GM19397 (cell line): ENCODE measurements at regions not wholly inside any gene's neighbourhood (a gene's known extent, or its start where the extent isn't known, plus 50 kb on each side); places are given as distances from the start of the nearest gene placed in this dataset.

Experiments
- ATAC-seq: cut with Tn5 transposase; IDR thresholded peaks from one replicate; pipeline ENCODE4 v1.9.1; 2021; ENCODE audit warnings: mild to moderate bottlenecking, moderate library complexity; ENCODE audit not compliant: unreplicated experiment

DNA sequence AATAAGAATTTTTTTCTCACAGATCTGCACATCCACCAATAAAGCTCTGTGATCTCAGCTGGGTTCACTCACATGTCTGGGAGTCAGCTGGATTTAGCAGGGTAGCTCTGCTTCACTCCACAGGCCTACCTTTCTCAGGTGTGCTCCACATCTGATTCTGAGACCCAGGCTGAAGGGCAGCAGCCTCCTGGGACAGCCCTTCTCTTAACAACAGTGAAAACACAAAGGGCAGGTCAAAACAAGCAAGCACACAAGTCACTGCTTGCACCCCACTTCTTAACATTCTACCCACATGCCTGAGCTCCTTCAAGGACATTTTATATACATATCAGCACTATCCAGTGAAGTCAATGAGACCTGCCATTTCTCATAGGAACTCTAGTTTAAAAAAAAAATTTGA, 96.0 kb upstream of the MAP3K4 start:
- ATAC-seq = no peak

DNA sequence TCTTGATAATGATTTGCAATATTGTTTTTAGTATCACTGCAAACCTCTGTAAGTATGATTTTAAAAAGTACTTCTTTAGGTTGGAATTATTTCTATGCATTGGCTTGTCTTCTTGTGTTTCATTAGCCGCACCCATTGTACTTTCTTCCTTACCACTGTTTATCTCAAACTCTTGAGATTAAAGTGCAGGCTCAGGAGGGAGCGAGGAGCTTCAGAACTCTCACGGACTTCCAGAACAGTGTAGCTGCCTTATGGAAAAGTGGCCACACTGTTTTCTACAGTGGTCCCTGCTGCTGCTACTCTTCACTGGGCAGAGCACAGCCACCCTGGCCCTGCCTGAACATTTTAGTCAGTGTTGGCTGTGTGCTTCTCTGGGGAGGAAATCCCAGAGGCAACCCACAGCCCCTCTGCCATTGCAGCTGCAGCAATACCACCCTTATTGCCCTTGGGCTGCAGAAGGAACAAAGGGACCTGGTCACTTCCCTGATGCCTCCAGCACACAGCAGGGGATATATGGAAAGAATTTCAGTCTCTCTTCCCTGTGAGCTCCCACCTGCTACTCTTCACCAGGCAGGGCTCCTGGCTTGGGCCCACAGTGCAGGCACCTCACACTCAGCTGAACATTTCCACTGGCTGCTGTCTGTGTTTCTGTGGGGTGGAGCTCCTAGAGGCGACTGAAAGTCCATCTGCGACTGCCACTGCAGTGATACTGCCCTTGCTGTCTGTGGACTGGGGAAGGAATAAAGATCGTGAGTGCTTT, 91.7 kb upstream of the MAP3K4 start:
- ATAC-seq = no peak

DNA sequence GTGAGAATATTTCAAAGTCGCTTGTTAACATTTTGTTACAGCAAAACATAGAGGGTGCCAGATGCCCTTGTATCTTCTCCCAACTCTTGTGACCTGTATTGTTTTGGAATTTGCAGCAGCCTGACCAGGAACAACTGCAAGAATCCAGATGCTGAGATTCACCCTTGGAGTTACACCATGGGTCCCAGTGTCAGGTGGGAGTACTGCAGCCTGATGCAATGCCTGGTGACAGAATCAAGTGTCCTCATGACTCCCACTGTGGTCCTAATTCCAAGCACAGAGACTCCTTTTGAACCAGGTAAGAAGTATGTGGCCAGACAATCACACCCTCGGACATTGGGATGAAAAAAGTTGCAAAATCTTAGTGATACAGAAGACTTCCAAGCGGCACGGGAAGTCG, 79.6 kb upstream of the MAP3K4 start:
- no peak for ATAC-seq

DNA sequence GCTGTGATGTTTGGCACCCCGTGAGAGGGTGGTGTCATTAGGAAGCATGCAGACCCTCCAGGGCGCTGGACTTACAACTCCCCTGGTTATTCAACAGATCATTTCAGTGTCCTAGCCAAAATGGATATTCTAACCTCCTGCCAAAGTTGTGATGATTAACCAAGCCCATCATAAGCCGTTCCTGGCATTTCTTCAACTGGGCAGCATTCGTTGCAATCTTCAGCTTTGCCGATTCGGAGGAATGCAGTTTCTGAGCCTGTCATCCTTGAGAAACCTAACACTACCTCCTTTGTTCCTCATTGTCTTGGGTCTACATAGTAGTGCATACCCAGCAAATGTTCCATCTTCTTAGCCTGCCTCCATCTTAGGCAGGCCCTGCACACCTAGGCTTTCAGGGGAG, 79.2 kb upstream of the MAP3K4 start:
- ATAC-seq = no peak

DNA sequence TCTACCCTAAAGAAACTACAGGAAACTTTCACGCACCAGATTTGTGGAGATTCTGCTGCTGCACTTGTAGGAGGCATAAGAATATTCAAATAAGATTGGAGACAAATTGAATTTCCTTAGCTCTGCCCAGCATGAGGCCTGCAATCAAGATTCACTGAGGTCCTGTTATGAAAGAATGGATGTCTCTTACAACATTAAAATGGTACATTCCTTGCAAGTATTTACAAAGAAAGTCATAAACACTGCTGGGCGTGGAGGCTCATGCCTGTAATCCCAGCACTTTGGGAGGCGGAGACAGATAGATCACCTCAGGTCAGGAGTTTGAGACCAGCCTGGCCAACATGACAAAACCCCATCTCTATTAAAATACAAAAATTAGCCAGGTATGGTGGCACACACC, 74.0 kb upstream of the MAP3K4 start:
- ATAC-seq = no peak

DNA sequence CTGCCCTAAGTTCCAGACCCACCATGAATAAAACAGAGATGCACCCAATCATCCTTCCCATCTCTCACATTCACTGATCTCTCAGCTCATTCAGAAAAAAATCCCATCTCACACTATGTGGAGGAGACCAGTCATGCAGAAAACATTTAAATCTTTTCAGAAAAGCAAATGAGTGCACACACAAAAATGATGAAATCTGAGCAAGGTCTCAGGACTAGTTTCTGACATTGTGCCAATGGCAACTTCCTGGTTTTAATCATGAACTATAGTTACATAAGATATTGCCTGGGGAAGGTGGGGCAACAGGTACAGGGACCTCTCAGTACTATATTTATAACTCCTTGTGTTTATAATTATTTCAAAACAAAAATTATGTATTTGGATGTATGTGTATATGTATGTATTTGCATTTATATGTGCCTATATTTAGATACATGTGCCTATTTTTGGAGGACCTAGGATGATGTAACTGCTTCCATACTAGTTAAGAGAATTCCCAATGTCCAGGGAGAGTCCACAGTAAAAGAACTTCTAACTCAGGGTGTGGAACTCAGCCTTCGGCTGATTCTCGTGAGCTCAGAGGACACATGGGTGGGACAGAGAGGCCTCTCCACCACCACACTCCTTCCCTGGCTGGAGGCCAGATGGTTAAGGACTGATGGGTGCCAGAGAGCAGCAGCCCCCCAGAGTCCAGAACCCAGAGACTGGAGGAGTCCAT, 71.7 kb upstream of the MAP3K4 start:
- no peak for ATAC-seq

DNA sequence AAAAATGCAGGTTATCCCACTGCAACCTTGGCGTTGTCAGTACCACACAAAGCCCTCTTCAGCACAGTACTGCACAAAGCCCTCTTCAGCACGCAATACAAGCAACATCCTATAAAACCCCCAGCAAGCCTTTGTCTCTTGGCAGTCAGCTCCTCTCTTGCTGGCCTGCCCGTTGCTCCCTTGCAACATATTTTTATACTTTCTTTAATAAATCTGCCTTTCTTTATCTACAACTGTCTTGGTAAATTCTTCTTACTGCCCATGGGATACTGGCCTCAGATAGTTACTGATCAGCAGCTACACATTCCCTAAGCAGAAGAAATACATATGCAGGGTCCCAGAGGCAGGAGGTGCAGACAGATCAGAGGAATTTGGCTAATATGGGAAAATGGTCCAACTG, 70.5 kb upstream of the MAP3K4 start:
- ATAC-seq = no peak

DNA sequence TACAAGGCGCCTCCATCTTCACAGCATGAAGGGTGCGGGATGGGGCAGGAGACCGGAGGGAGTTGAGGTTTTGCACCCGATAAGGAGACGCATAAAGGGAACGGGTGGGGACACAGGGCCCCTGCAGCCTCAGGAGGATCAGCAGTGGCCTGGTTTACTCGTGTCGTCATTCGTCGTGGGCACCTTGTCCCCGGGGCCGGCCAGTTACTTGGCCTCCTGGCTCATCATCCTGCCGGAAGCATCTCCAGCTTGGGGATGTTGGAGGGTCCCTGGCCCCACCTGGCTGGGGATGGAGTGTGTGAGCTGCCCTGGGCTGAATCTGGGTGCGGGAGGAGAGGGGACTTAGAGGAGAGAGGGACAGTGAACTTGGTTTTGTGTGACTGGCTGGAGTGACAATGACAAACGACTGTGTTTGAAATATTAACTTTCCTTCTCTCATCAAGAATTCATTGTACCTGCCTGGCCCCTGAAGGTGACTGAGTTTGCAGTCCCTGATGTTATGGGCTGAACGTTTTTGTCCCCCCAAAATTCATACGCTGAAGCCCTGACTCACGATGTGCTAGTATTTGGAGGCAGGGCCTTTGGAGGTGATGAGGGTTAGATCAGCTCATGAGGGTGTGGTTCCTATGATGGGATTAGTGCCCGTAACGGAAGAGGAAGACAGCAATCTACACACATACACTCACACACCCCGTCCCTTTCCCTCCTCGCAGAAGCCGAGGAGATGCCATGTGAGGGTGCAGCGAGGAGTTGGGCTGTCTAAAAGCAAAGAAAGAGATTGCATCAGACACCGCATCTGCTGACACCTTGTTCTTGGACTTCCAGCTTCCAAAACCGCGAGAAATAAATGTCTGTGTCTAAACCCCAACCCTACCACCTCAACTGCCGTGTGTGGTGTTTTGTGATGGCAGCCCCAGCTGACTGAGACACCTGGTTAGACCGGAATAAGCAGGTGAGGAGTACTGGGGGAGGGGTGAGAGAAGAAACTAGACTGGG, 65.0 kb upstream of the MAP3K4 start:
- ATAC-seq = no peak

DNA sequence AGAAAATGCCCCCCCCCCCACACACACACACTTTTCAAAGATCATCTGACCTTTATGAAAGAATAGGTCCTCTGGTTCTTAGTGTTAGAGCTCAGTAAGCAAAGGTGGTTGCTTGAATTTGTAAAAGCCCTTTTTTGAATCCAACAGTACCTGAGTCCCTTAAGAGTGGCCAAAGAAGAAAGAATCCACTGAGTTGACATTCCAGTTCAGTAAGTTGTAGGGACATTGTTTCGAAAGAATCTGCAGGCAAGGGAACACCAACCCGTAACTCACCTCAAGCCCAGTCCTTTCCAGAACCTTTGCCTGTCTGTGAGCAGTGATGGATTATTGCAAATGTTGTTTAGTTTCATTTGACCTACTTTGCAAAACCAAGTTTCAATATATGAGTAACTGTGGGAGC, 64.2 kb upstream of the MAP3K4 start:
- ATAC-seq = no peak

DNA sequence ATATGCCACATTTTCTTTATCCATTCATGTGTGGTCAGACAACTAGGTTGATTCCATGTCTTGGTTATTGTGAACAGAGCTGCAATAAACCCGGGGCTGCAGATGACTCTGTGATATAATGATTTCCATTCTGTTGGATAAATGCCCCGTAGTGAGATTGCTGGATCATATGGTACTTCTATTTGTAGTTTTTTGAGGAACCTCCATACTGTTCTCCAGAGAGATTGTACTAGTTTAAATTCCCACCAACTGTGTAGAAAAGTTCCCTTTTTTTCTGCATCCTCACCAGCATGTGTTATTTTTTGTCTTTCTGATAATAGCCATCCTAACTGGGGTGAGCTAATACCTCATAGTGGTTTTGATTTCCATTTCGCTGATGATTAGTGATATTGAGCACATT, 62.2 kb upstream of the MAP3K4 start:
- ATAC-seq = no peak

DNA sequence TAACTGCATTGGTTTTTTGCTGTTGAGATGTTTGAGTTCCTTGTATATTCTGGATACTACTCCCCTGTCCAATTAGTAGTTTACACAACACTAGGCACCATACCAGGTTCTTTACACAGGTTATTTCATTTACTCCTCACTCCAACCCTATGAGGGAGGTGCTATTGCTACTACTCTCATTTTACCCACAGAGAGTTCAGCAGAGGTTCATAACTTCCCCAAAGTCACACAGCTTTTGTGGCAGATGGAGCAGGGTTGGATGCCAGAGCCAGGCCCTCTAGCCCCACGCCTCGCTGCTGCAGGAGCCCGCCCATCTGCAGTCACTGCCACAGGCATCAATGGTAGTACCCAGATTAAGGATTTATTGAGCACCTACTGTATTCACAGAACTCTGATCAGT, 61.7 kb upstream of the MAP3K4 start:
- no peak for ATAC-seq

DNA sequence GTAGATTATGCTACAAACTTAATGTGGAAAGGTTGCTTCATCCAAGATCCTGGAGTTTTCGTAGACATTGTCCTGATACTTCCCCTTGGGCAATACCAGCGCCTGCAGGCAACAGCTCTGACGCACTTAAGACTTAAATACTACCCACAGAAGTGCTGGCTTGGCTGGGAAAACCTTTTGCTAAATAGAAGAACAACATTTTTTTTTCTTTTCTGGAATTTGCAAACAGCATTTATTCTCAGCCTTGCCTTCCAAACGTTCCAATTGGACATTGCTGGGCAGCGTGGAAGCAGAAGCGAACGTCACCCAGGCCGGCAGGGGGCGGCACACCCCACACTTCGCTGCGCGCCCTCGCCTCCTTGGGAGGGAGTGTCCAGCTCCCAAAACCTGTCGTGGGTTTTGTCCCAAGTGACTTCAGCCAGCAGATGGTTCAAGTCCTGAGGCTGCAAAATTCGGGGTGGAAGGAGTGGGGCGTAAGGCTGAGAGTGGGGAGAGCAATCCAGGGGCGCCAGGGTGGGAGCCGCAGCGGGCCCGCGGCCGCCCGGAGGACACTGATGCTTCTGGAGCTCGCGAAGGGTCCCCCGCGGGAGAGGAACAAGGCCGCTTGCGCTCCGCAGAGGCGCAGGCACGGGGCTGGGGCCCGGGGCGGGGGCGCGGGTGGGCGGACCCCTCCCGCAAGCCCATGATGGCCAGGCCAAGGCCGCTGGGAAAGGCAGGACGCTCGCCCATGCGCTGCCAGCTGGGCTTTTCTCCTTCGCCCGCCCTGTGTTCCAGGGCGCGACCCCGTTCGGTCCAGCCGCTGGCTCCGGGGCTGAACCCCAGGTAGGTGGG, 60.8 kb upstream of the MAP3K4 start:
- ATAC-seq = peak; percentile 64

DNA sequence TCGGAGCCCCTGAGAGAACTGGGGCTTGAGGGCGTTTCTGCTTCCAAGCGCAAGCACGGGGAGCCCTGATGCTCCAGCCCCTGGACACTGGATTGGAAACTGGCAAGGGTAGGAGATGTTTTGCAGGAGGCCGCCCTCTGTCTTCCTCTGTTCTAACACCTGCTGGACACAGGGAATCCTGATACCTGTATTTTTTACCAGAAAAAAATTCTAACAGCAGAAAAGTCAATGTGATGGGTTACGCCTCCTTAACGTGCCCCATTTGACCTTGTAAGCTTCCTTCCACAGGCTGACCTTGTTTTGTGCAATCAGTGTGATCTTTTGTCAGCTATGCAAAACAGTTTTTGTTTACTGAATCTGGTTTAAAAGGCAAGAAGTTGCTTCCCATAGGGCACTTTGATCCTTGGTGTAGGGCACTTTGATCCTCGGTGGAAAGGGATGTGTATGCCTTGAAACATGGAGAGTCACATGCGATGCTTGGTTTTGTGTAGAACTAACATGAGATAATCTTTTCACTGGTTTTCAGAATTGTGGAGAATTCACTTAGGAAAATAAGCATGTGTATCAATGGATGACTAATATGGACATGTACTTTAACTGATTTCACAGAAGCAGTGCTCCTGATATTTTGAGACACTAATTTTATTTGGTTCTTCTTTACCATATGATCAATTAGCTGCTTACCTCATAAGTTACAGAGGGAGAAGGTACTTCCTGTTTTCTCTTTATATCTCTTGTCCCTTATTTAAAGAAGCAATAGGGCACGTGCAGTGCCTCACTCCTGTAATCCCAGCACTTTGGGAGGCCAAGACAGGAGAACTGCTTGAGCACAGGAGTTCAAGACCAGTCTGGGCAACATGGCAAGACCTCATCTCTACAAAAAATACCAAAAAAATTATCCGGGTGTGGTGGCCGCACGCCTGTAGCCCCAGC, 59.9 kb upstream of the MAP3K4 start:
- no peak for ATAC-seq

DNA sequence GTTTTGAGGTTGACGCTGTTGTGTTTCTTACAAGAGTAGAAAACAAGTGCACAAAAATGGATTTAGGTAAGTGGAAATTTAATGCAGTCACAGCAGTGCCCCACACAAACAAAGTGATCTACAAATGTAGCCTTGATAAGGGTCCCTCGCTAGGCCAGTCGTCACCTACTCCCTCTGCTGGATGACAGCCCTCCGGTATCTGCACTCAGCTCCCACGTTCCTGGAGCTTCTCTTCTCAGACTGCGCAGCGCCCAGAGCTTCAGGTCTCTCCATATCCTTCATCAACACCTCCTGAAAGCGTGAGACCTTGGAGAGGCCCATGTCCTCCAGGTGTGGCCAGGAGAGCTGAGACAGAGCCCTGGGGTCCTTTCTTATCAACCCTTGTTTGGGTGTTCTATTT, 58.3 kb upstream of the MAP3K4 start:
- ATAC-seq = no peak

DNA sequence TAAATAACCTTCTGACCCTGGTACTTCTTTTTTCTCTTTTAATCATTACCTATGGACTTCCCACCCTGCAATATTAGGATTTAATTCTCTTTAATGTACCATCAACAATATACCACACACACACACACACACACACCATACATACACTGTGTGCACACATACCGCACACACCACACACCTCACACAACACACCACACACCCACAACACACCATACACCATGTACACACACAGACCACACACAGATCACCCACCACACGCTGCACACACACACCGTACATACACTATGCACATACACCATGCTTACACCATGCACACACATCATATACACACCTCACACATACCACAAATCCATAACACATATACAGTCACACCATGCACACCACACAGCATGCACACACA, 57.4 kb upstream of the MAP3K4 start:
- no peak for ATAC-seq

DNA sequence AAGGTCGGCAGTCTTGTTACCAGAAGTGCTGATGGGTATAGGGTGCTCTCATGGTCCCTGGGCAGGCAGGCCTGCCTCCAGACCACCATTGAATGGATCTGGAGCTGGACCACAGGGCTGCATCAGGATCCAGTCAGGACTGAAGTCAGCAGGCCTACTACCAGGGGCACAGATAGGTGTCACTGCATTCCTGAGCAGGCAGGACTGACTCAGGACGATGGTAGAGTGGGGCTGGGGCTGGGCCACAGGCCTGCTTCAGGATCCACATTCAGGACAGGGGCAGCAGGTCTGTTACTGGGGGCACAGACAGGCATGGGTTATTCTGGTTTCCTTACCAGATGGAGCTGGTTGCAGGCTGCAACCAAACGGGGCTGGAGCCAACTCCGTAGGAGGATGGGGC, 51.4 kb upstream of the MAP3K4 start:
- ATAC-seq = no peak
